ENCODE measurements at regions not wholly inside any gene's neighbourhood (a gene's known extent, or its start where the extent isn't known, plus 50 kb on each side); places are given as distances from the start of the nearest gene placed in this dataset.

- no peak for TF ChIP-seq CTCF (IDR thresholded peaks at IDR 0.05)
- TF ChIP-seq POLR2AphosphoS5 (IDR thresholded peaks at IDR 0.05), result no peak
These were observed 374.9 kb upstream of the BRINP3 start for GRCh38 chr1:190852611-190853010.

Measured in suprapubic skin (tissue), 3 donors.